HEK293 (cell line): ENCODE measurements at regions not wholly inside any gene's neighbourhood (a gene's known extent, or its start where the extent isn't known, plus 50 kb on each side); places are given as distances from the start of the nearest gene placed in this dataset.

Source experiments
- SP2 ChIP-seq: fragments of 450-650 bp; formaldehyde crosslinking; IDR thresholded peaks from 2 replicates; pipeline ENCODE4 v1.5.1; 2016; ENCODE audit warnings: missing biosample characterization, missing genetic modification characterization
- ZBTB21 ChIP-seq: fragments of 450-650 bp; formaldehyde crosslinking; IDR thresholded peaks from 2 replicates; pipeline ENCODE4 v1.5.1; 2017; ENCODE audit warnings: missing biosample characterization, missing genetic modification characterization
- ZNF174 ChIP-seq: fragments of 450-650 bp; formaldehyde crosslinking; IDR thresholded peaks from 2 replicates; pipeline ENCODE4 v1.5.0; 2017; ENCODE audit warnings: missing biosample characterization, mild to moderate bottlenecking, missing genetic modification characterization
- ZNF274 ChIP-seq, 2 experiments: fragments of 200-500 bp in 1 of 2; fragments of 450-650 bp in 1 of 2; sonication (Bioruptor generic) in 1 of 2; formaldehyde crosslinking in 1 of 2; IDR thresholded peaks; 2 replicates each; pipeline versions ENCODE4 v1.5.1 to v1.6.1; 2014 to 2016; ENCODE audit warnings: borderline replicate concordance in 1 of 2, inconsistent platforms in 1 of 2, low read length in 1 of 2, missing biosample characterization in 1 of 2, missing genetic modification characterization in 1 of 2
- ZNF416 ChIP-seq: fragments of 450-650 bp; formaldehyde crosslinking; IDR thresholded peaks from 2 replicates; pipeline ENCODE4 v1.5.1; 2016; ENCODE audit warnings: missing biosample characterization, missing genetic modification characterization
- ZNF747 ChIP-seq: fragments of 450-650 bp; formaldehyde crosslinking; IDR thresholded peaks from 2 replicates; pipeline ENCODE4 v1.5.1; 2016; ENCODE audit warnings: missing biosample characterization, missing genetic modification characterization
- TF ChIP-seq, protein P1 (sequence below): fragments of 450-650 bp; formaldehyde crosslinking; IDR thresholded peaks from 2 replicates; pipeline ENCODE4 v1.5.1; 2016; ENCODE audit warnings: missing biosample characterization, missing genetic modification characterization
- TF ChIP-seq, protein P2 (sequence below): fragments of 450-650 bp; formaldehyde crosslinking; conservative IDR thresholded peaks from 2 replicates; pipeline ENCODE4 v1.5.1; 2016; ENCODE audit warnings: low read depth, missing biosample characterization, missing genetic modification characterization
- TF ChIP-seq, protein P3 (sequence below): fragments of 450-650 bp; formaldehyde crosslinking; IDR thresholded peaks from 2 replicates; pipeline ENCODE4 v1.5.1; 2016; ENCODE audit warnings: missing biosample characterization, missing genetic modification characterization
- TF ChIP-seq, protein P4 (sequence below): fragments of 450-650 bp; formaldehyde crosslinking; IDR thresholded peaks from 2 replicates; pipeline ENCODE4 v1.5.1; 2016; ENCODE audit warnings: missing biosample characterization, missing genetic modification characterization
- TF ChIP-seq, protein P5 (sequence below): fragments of 450-650 bp; formaldehyde crosslinking; IDR thresholded peaks from 2 replicates; pipeline ENCODE4 v1.5.1; 2016; ENCODE audit warnings: missing biosample characterization, missing genetic modification characterization

DNA sequence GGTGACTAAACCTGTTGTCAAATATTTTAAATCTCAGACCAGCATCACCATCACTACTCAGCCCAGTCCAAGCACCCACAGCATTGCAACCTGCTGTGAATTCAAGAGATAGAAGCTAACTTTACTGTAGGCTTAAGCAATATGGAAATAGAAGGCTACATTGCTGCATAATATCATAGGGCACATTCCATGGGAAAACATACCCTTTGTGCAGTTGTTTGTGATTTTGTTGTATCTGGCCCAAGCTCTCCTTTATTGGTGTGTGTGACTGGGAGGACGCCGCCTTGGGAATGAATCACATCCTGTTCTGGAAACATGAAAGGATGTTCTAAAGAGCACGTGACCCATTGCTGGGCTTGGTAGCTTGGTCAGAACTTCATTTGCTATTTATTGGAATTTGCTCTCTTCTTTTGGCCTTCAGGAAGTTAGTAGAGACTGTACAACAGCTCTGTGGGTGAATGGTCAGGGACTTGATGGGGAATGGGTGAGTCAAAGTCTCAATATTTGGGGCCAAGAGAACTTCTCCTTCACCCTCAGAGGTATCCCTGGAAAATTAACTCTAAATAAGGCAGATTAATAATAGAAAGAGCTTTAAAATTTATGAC lies 106.8 kb upstream of the SERPINE2 start:
- TF ChIP-seq ZBTB21 (tag by site-specific recombination) = no peak
- TF ChIP-seq, protein P1, sequence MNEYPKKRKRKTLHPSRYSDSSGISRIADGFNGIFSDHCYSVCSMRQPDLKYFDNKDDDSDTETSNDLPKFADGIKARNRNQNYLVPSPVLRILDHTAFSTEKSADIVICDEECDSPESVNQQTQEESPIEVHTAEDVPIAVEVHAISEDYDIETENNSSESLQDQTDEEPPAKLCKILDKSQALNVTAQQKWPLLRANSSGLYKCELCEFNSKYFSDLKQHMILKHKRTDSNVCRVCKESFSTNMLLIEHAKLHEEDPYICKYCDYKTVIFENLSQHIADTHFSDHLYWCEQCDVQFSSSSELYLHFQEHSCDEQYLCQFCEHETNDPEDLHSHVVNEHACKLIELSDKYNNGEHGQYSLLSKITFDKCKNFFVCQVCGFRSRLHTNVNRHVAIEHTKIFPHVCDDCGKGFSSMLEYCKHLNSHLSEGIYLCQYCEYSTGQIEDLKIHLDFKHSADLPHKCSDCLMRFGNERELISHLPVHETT = no peak
- TF ChIP-seq, protein P2, sequence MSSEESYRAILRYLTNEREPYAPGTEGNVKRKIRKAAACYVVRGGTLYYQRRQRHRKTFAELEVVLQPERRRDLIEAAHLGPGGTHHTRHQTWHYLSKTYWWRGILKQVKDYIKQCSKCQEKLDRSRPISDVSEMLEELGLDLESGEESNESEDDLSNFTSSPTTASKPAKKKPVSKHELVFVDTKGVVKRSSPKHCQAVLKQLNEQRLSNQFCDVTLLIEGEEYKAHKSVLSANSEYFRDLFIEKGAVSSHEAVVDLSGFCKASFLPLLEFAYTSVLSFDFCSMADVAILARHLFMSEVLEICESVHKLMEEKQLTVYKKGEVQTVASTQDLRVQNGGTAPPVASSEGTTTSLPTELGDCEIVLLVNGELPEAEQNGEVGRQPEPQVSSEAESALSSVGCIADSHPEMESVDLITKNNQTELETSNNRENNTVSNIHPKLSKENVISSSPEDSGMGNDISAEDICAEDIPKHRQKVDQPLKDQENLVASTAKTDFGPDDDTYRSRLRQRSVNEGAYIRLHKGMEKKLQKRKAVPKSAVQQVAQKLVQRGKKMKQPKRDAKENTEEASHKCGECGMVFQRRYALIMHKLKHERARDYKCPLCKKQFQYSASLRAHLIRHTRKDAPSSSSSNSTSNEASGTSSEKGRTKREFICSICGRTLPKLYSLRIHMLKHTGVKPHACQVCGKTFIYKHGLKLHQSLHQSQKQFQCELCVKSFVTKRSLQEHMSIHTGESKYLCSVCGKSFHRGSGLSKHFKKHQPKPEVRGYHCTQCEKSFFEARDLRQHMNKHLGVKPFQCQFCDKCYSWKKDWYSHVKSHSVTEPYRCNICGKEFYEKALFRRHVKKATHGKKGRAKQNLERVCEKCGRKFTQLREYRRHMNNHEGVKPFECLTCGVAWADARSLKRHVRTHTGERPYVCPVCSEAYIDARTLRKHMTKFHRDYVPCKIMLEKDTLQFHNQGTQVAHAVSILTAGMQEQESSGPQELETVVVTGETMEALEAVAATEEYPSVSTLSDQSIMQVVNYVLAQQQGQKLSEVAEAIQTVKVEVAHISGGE (tag by site-specific recombination) = no peak
- TF ChIP-seq, protein P3, sequence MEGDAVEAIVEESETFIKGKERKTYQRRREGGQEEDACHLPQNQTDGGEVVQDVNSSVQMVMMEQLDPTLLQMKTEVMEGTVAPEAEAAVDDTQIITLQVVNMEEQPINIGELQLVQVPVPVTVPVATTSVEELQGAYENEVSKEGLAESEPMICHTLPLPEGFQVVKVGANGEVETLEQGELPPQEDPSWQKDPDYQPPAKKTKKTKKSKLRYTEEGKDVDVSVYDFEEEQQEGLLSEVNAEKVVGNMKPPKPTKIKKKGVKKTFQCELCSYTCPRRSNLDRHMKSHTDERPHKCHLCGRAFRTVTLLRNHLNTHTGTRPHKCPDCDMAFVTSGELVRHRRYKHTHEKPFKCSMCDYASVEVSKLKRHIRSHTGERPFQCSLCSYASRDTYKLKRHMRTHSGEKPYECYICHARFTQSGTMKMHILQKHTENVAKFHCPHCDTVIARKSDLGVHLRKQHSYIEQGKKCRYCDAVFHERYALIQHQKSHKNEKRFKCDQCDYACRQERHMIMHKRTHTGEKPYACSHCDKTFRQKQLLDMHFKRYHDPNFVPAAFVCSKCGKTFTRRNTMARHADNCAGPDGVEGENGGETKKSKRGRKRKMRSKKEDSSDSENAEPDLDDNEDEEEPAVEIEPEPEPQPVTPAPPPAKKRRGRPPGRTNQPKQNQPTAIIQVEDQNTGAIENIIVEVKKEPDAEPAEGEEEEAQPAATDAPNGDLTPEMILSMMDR (tag by site-specific recombination) = no peak
- TF ChIP-seq ZNF274 (IDR thresholded peaks at IDR 0.05; ENCODE audit: low read length) = no peak
- no peak for TF ChIP-seq ZNF274 (tag by site-specific recombination; IDR thresholded peaks at IDR 0.05; ENCODE audit: borderline replicate concordance)
- TF ChIP-seq, protein P4, sequence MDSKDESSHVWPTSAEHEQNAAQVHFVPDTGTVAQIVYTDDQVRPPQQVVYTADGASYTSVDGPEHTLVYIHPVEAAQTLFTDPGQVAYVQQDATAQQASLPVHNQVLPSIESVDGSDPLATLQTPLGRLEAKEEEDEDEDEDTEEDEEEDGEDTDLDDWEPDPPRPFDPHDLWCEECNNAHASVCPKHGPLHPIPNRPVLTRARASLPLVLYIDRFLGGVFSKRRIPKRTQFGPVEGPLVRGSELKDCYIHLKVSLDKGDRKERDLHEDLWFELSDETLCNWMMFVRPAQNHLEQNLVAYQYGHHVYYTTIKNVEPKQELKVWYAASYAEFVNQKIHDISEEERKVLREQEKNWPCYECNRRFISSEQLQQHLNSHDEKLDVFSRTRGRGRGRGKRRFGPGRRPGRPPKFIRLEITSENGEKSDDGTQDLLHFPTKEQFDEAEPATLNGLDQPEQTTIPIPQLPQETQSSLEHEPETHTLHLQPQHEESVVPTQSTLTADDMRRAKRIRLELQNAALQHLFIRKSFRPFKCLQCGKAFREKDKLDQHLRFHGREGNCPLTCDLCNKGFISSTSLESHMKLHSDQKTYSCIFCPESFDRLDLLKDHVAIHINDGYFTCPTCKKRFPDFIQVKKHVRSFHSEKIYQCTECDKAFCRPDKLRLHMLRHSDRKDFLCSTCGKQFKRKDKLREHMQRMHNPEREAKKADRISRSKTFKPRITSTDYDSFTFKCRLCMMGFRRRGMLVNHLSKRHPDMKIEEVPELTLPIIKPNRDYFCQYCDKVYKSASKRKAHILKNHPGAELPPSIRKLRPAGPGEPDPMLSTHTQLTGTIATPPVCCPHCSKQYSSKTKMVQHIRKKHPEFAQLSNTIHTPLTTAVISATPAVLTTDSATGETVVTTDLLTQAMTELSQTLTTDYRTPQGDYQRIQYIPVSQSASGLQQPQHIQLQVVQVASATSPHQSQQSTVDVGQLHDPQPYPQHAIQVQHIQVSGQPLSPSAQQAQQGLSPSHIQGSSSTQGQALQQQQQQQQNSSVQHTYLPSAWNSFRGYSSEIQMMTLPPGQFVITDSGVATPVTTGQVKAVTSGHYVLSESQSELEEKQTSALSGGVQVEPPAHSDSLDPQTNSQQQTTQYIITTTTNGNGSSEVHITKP (tag by site-specific recombination) = no peak
- TF ChIP-seq, protein P5, sequence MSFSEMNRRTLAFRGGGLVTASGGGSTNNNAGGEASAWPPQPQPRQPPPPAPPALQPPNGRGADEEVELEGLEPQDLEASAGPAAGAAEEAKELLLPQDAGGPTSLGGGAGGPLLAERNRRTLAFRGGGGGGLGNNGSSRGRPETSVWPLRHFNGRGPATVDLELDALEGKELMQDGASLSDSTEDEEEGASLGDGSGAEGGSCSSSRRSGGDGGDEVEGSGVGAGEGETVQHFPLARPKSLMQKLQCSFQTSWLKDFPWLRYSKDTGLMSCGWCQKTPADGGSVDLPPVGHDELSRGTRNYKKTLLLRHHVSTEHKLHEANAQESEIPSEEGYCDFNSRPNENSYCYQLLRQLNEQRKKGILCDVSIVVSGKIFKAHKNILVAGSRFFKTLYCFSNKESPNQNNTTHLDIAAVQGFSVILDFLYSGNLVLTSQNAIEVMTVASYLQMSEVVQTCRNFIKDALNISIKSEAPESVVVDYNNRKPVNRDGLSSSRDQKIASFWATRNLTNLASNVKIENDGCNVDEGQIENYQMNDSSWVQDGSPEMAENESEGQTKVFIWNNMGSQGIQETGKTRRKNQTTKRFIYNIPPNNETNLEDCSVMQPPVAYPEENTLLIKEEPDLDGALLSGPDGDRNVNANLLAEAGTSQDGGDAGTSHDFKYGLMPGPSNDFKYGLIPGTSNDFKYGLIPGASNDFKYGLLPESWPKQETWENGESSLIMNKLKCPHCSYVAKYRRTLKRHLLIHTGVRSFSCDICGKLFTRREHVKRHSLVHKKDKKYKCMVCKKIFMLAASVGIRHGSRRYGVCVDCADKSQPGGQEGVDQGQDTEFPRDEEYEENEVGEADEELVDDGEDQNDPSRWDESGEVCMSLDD = no peak
- no peak for TF ChIP-seq ZNF416
- no peak for TF ChIP-seq SP2
- no peak for TF ChIP-seq ZNF174 (tag by site-specific recombination)
- TF ChIP-seq ZNF747 (tag by site-specific recombination) = no peak
